ENCODE measurements at regions not wholly inside any gene's neighbourhood (a gene's known extent, or its start where the extent isn't known, plus 50 kb on each side); places are given as distances from the start of the nearest gene placed in this dataset.

- TF ChIP-seq UBTF (IDR thresholded peaks at IDR 0.05; ENCODE audit: borderline replicate concordance in 1 of 2, low read depth in 2 of 2, low read length in 2 of 2) (peak in 1 of 2 experiments; percentile 57; a peak in 1 of 4 replicates), SMARCA5 (IDR thresholded peaks at IDR 0.05) (0 out of 2 replicates have a peak, but pooled peaks have one; percentile 23), ARID1B (IDR thresholded peaks at IDR 0.05) (no peak), THAP7 (CRISPR knock-in tag; IDR thresholded peaks at IDR 0.05) (0 out of 2 replicates have a peak, but pooled peaks have one; percentile 17), ZNF586 (CRISPR knock-in tag; conservative IDR thresholded peaks at IDR 0.05) (no peak), ZNF3 (CRISPR knock-in tag; IDR thresholded peaks at IDR 0.05) (no peak), FOXJ2 (tag; IDR thresholded peaks at IDR 0.05) (no peak), FOS (IDR thresholded peaks at IDR 0.05; ENCODE audit: extremely low read depth, insufficient read length) (no peak), CEBPB (tag; IDR thresholded peaks at IDR 0.05) (peak; percentile 72), VEZF1 (CRISPR knock-in tag; IDR thresholded peaks at IDR 0.05) (peak; percentile 72), RBFOX2 (IDR thresholded peaks at IDR 0.05; ENCODE audit: low read depth, low read length) (0 out of 2 replicates have a peak, but pooled peaks have one; percentile 20), NRF1 (conservative IDR thresholded peaks at IDR 0.05 in 1 of 2, IDR thresholded peaks at IDR 0.05 in 1 of 2) (peak; percentile 46 to 49; a peak in 3 of 4 replicates), ZNF639 (CRISPR knock-in tag; conservative IDR thresholded peaks at IDR 0.05 in 1 of 2, IDR thresholded peaks at IDR 0.05 in 1 of 2) (0 out of 4 replicates have a peak, but pooled peaks of 1 of the 2 experiments have one; percentile 38), ZKSCAN1 (IDR thresholded peaks at IDR 0.05; ENCODE audit: low read depth, low read length) (peak; percentile 99), SAP30 (IDR thresholded peaks at IDR 0.05; ENCODE audit: borderline replicate concordance, insufficient read depth, low read depth, low read length, poor library complexity, severe bottlenecking) (no peak), NFRKB (IDR thresholded peaks at IDR 0.05; ENCODE audit: low read depth) (no peak), FUS (optimal IDR thresholded peaks at IDR 0.05; ENCODE audit: low read depth, low read length) (no peak), PHB (CRISPR knock-in tag; IDR thresholded peaks at IDR 0.05) (no peak), TFAP4 (CRISPR knock-in tag; IDR thresholded peaks at IDR 0.05; ENCODE audit: borderline replicate concordance) (0 out of 2 replicates have a peak, but pooled peaks have one; percentile 15), JUNB (CRISPR knock-in tag; conservative IDR thresholded peaks at IDR 0.05) (no peak), ZBTB1 (CRISPR knock-in tag; IDR thresholded peaks at IDR 0.05; ENCODE audit: borderline replicate concordance, low read depth) (no peak)
Observed at GRCh38 chr15:66842710-66843441, 140.8 kb downstream of the SMAD6 start (continued).
